Activated CD4-positive, alpha-beta memory T cell treated with anti-CD3 and anti-CD28 coated beads for 36 hours (primary cell): ENCODE measurements at regions not wholly inside any gene's neighbourhood (a gene's known extent, or its start where the extent isn't known, plus 50 kb on each side); places are given as distances from the start of the nearest gene placed in this dataset.

ENCODE experiments used
- CTCF ChIA-PET: fragments of 350-600 bp; sonication (Branson Sonifier 250); formaldehyde crosslinking; loops from one replicate; lab custom pipeline; 2021; ENCODE audit warnings: antibody characterized with exemption, inconsistent platforms; lab: Charles Lee
- POLR2A ChIA-PET: fragments of 350-600 bp; sonication (Branson Sonifier 250); formaldehyde crosslinking; loops from one replicate; lab custom pipeline; 2021; ENCODE audit warnings: antibody characterized with exemption; lab: Charles Lee
- DNase-seq: peaks from one replicate; pipeline ENCODE4 v3.0.0-alpha.2; 2020
- H3K27ac Mint-ChIP-seq: one replicate; pipeline ENCODE4 v1.8.0; 2021; ENCODE audit warnings: mixed read lengths
- H3K27me3 Mint-ChIP-seq: one replicate; pipeline ENCODE4 v1.8.0; 2021; ENCODE audit warnings: mixed read lengths
- H3K36me3 Mint-ChIP-seq: one replicate; pipeline ENCODE4 v1.8.0; 2021; ENCODE audit warnings: mixed read lengths
- H3K4me1 Mint-ChIP-seq: one replicate; pipeline ENCODE4 v1.8.0; 2021; ENCODE audit warnings: low read depth, mixed read lengths
- H3K4me3 Mint-ChIP-seq: one replicate; pipeline ENCODE4 v1.8.0; 2021; ENCODE audit warnings: mild to moderate bottlenecking, mixed read lengths
- H3K9me3 Mint-ChIP-seq: one replicate; pipeline ENCODE4 v1.8.0; 2021; ENCODE audit warnings: mixed read lengths
- intact Hi-C: fragments of 100-400 bp; cut with micrococcal nuclease; formaldehyde crosslinking; loops from one replicate; pipeline ENCODE4 v1.15.1; 2023

DNA sequence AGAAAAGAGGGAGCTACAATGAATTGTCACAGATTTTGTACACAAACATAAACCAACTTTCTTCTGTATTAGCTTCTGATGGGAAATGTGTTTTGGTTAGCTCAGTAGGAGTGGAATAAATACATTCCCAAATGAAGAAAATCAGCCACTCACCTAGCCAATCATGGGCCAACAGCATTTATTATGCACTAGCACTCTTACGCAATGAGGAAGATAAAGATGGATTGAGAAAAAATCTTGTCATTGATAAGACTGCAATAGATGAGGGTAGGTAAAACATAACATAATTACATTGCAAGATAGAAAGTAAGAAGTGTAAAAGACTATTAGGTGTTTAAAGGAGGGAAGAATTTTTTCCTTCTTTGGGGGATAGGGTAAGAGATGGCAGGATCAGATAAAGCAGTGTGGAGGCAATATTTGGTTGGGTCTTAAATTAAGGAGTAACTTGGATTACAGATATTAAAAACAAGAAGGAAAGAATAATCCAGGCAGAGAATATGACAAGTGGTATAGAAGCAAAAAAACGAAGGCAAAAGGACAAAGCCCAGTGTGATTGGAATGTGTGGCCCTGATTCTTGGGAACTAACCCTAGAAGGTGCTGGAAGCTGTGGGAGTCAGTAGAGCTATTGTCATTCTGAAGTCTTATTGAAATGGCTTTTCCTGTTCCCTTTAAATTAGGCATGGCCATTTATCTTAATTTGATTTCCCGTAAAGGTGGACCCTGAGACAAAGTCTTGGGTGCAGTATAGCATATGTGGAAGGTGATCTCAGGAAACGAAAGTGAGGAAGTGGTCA lies 208.4 kb upstream of the MEX3C start:
- ChIA-PET POLR2A (no interaction called here), CTCF (no interaction called here)
- Mint-ChIP-seq H3K27me3 (peaks cover 2% of the 10 kb centered on the region), H3K36me3 (no peaks in the 10 kb centered on the region), H3K9me3 (no peaks in the 10 kb centered on the region), H3K4me3 (no peak overlapping the region), H3K4me1 (no peaks in the 10 kb centered on the region), H3K27ac (no peak overlapping the region)
- intact Hi-C loops, result no loop called here
- no peak for DNase-seq

DNA sequence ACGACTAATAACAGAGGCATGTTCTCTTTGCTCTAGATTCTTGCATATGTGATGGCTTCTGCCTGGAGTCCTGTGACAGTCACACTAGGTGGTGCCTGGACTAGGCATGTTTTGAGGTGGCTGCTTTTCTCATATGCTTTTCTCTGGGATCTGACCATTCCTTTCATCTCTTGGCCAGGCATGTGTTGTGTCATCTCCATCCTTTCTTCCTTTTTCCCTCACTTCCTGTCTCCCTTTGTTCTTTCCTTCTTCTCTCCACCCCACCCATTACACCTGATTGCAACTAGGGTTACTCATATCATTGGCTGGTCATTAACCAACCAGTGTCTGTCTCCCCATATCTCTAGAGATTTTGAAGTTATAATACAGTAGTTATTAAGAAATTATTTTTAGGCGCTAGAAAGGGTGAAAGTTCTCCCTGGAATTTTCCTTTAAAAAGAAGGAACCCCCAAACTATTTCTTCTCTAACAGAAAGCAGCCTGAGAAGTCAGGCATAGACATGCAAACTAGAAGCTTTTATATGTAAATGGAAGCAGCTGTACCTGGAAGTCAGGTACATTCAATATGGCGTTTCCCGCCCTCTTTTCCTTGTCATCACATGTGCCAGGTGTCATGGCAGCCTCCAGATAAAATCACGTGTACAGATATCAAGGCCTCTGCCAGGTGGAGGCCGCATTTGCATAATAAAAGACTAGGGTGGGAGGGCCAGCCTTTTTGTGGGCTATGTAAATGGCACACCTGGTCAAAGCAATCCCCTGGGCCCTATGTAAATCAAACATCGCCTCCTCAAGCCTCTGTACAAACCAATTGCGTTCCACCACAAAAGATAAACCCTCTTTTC lies 220.4 kb upstream of the MEX3C start:
- intact Hi-C loops, result no loop called here
- Mint-ChIP-seq H3K27ac (no peak overlapping the region), H3K4me3 (no peak overlapping the region), H3K27me3 (peaks cover 2% of the 10 kb centered on the region), H3K9me3 (no peaks in the 10 kb centered on the region), H3K36me3 (no peaks in the 10 kb centered on the region), H3K4me1 (no peaks in the 10 kb centered on the region)
- ChIA-PET CTCF (no interaction called here), POLR2A (no interaction called here)
- no peak for DNase-seq

DNA sequence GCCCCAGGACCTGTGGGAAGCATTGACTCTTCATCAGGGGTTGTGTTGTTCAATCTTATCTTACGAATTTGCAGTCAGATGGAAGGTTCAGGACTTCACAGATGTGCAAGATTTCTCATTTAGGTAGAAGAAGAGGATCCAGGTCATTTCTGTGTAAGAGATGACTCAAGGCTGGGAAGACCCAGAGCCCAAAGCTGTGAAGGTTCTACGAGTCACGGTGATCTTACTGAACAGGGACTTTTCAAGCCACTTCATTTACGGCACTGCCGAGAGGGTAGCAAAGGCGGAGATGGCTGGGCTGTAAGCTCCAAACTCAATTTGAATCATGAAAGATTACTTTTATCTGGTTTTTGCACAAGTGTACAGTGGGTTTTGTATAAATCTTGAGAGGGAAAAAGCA lies 228.0 kb upstream of the MEX3C start:
- H3K27me3 Mint-ChIP-seq, result peaks cover 16% of the 10 kb centered on the region
- ChIA-PET POLR2A (no interaction called here), CTCF (no interaction called here)
- DNase-seq, result peak; percentile 48
- H3K27ac Mint-ChIP-seq, result peak overlapping the region; percentile 79
- H3K9me3 Mint-ChIP-seq, result no peaks in the 10 kb centered on the region
- no peaks in the 10 kb centered on the region for H3K36me3 Mint-ChIP-seq
- H3K4me1 Mint-ChIP-seq, result peaks cover 5% of the 10 kb centered on the region
- intact Hi-C loops, result no loop called here
- no peak overlapping the region for H3K4me3 Mint-ChIP-seq

DNA sequence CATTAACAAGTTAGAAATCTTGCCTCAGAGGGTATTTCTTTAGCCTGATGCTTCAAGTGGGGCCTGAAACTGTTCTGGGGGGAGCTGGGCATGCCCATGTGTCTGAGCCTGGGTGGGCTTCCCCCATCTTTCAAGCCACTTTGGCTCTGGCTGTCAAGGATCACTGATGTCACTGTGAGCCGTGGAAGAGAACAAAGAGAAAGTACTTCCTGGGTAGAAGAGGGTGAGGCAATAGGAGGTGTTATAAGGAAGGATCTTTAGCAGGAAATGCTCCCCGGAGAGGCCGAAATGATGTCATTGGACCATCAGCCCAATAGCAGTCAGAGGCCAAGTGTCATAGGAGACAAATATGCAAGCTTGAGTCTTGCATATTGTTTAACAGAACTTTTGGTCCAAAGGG lies 228.4 kb upstream of the MEX3C start:
- no peak overlapping the region for H3K4me3 Mint-ChIP-seq
- DNase-seq, result peak; percentile 13
- ChIA-PET CTCF (no interaction called here), POLR2A (no interaction called here)
- H3K27ac Mint-ChIP-seq, result peak overlapping the region; percentile 79
- peaks cover 5% of the 10 kb centered on the region for H3K4me1 Mint-ChIP-seq
- peaks cover 16% of the 10 kb centered on the region for H3K27me3 Mint-ChIP-seq
- no peaks in the 10 kb centered on the region for H3K9me3 Mint-ChIP-seq
- no peaks in the 10 kb centered on the region for H3K36me3 Mint-ChIP-seq
- intact Hi-C loops, result no loop called here

DNA sequence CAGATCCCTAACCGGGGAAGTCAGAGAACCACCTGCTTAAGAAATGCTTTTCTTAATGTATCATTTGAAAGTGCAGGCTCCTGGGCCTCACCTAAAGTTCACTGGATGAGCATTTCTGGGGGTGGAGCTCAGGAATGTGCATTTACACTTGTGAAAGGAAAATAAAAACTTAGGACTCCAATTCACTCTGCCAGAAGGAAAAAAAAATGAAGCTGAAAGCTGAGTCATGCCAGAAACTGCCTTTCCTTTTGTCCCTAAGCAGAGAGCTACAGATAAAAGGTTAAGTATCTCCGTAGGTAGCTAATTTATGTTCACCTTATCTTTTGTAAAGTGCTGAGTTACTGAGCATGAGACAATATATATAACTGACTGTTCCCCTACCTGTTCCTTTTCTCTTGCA lies 229.5 kb upstream of the MEX3C start:
- no peak for DNase-seq
- CTCF ChIA-PET, result no interaction called here
- peaks cover 17% of the 10 kb centered on the region for H3K27me3 Mint-ChIP-seq
- no peak overlapping the region for H3K27ac Mint-ChIP-seq
- H3K4me3 Mint-ChIP-seq, result no peak overlapping the region
- POLR2A ChIA-PET, result no interaction called here
- H3K9me3 Mint-ChIP-seq, result no peaks in the 10 kb centered on the region
- no peaks in the 10 kb centered on the region for H3K36me3 Mint-ChIP-seq
- intact Hi-C loops, result no loop called here
- peaks cover 5% of the 10 kb centered on the region for H3K4me1 Mint-ChIP-seq

DNA sequence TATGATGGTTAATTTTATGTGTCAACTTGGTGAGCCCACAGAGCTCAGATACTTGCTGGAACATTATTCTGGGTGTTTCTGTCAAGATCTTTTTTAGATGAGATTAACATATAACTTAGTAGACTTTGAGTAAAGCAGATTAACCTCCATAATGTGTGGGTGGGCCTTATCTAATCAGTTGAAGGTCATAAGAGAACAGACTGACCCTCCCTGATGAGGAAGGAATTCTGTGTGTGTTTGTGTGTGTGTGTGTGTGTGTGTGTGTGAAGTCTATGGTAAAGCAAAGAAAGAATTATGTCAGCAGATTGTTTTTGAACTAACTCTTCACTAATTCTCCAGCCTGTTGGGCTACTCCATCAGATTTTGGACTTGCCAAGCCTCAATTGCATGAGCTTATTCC lies 232.2 kb upstream of the MEX3C start:
- Mint-ChIP-seq H3K9me3 (no peaks in the 10 kb centered on the region), H3K4me3 (no peak overlapping the region), H3K36me3 (no peaks in the 10 kb centered on the region), H3K4me1 (peaks cover 5% of the 10 kb centered on the region), H3K27me3 (peaks cover 18% of the 10 kb centered on the region), H3K27ac (no peak overlapping the region)
- intact Hi-C loops, result no loop called here
- no peak for DNase-seq
- POLR2A ChIA-PET, result no interaction called here
- CTCF ChIA-PET, result no interaction called here

DNA sequence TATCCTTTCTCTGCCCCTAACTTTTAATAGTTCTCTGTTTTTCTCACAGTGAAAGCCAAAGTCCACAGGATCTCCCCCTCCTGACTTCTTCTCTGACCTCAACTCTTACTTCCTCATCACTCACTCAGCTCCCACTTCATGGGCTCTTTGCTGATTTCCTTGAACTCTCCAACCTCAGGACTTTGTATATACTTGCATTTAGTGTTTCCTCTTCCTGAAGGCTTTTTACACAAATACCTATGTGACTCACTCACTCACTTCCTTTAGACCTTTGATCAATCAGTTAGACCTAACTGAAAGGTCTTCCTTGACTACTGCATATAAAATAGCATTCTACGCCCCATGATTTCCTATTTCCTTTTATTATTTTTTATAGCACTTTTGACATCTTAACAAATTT lies 233.1 kb upstream of the MEX3C start:
- Mint-ChIP-seq H3K27ac (no peak overlapping the region), H3K4me3 (no peak overlapping the region), H3K36me3 (no peaks in the 10 kb centered on the region), H3K27me3 (peaks cover 18% of the 10 kb centered on the region), H3K9me3 (no peaks in the 10 kb centered on the region), H3K4me1 (peaks cover 5% of the 10 kb centered on the region)
- intact Hi-C loops, result no loop called here
- CTCF ChIA-PET, result no interaction called here
- DNase-seq, result no peak
- POLR2A ChIA-PET, result no interaction called here

DNA sequence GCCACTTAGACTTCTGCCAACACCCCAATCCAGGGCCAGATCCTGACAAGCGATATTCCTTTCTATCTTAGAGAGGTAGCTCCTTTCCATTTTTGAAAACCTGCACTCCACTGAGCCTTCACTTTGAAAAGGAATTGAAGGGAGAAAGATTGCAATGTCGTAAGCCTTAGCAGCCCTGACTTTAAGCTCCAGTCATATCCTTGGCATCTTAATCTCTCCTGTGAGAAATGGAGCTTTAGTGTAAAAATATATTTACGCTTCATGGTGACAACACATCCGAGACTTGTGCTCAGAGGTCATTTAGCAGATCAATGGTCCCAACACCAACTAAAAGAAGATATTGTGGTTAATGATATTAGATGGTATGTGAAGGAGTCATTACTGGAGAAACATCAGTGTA lies 235.8 kb upstream of the MEX3C start:
- Mint-ChIP-seq H3K27me3 (peaks cover 21% of the 10 kb centered on the region), H3K27ac (no peak overlapping the region), H3K36me3 (no peaks in the 10 kb centered on the region), H3K4me1 (peaks cover 5% of the 10 kb centered on the region), H3K4me3 (no peak overlapping the region), H3K9me3 (no peaks in the 10 kb centered on the region)
- CTCF ChIA-PET, result interaction anchor here (0.7 kb wide), 1 partner anchor 36 kb away, joined by 3 read pairs; no protein-coding TSS in a partner anchor
- intact Hi-C loops, result no loop called here
- POLR2A ChIA-PET, result no interaction called here
- no peak for DNase-seq

DNA sequence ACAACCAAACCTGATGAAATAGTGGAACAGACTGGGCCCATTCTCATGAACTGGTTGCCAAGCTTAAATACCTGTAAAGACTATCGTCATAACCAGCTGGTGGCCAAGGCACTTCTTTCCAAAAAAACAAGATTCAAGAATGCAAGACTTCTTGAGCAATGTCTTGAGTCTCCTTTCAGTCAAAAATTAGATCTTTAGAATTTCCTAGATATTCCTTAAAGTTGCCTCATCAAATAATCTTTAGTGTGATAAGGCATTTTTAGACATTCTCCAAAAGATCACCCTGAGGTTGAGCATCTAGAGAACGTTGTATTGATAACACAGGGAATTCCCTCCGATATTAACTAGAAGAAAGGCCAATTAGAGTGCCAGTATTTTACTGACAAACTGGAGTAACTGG lies 236.4 kb upstream of the MEX3C start:
- CTCF ChIA-PET, result no interaction called here
- intact Hi-C loops, result no loop called here
- no peaks in the 10 kb centered on the region for H3K36me3 Mint-ChIP-seq

DNA sequence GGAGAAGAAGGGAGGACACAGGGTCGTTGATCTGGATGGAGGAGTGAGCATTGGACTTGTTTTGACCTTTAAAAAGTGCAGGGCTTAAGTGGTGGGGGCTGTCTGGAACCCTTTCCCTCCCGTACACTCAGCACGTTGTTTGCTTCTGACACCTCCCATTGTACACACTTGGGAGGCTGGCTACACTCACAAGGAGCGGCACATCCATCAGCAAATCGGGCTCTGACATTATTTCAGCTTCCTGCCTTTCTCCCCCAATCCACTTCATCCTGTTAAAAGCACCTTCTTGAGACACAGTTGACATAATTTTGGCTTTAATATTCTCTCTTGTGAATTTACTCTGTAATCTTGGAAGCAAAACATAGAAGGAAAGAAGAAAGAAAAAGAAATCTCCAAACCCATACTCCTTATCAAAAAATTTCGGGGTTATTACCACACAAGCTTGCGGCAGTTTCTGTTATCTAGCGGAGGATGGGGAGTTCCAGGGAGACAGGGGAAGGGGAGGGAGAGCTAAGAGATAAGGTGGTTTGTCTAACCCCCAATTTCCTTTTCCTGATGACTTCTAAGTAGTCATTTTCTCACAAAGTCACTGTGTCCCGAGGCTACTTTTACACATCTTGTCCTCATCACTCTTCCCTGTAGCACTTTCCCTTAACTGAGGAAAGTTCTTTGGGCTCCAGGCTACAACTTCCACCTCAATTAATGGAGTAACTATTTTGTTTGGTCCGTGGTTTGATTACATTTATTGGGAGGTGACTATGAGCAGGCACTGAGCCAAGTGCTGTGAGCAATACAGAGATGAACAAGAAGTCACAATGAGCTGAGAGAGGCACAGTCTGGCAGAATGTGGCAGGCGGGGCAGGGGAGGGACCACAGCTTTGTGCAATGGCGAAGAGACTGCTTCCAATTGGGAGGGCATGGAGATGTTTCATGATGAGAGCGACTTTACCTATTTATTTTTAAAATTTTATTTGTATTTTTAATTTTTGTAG lies 240.1 kb upstream of the MEX3C start:
- Mint-ChIP-seq H3K27ac (no peak overlapping the region), H3K4me3 (no peak overlapping the region), H3K4me1 (peaks cover 5% of the 10 kb centered on the region), H3K36me3 (no peaks in the 10 kb centered on the region), H3K27me3 (peaks cover 27% of the 10 kb centered on the region), H3K9me3 (no peaks in the 10 kb centered on the region)
- intact Hi-C loops, result no loop called here
- no peak for DNase-seq
- POLR2A ChIA-PET, result no interaction called here
- CTCF ChIA-PET, result no interaction called here

More for the DNA sequence above, 236.4 kb upstream of the MEX3C start:
- no peaks in the 10 kb centered on the region for H3K9me3 Mint-ChIP-seq
- H3K27me3 Mint-ChIP-seq, result peaks cover 26% of the 10 kb centered on the region
- POLR2A ChIA-PET, result no interaction called here
- no peak for DNase-seq
- H3K27ac Mint-ChIP-seq, result no peak overlapping the region
- no peak overlapping the region for H3K4me3 Mint-ChIP-seq
- peaks cover 5% of the 10 kb centered on the region for H3K4me1 Mint-ChIP-seq

DNA sequence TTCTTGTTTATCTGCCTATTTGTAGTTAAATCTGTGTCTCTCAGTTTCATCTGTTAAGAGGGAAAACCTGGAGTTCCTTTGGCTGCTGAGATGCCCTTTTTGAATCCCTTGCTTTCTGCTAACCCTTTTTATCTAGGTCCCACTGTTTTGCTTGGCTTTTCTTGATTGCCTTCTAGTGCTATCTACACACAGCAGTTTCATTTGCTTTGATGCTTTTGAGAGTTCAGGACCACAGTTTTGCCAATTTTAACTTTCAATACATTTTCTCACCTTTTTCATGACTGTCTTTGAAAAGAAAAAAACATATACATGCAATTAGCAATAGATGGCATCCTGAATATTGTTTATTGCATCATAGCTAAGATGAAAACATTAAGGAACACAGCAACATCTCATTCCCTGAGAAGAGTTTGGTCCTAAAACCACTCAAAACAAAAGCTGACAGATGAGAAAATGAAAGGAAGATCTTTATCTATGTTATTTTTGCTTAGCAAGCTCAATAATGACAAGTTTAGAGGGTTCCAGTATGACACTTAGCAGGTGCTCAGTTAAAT lies 241.4 kb upstream of the MEX3C start:
- Mint-ChIP-seq H3K36me3 (no peaks in the 10 kb centered on the region), H3K9me3 (no peaks in the 10 kb centered on the region), H3K4me3 (no peak overlapping the region), H3K4me1 (peaks cover 5% of the 10 kb centered on the region), H3K27me3 (peaks cover 32% of the 10 kb centered on the region), H3K27ac (no peak overlapping the region)
- DNase-seq, result no peak
- intact Hi-C loops, result no loop called here
- CTCF ChIA-PET, result no interaction called here
- POLR2A ChIA-PET, result no interaction called here
